Occipital lobe (tissue), 1 donor: ENCODE measurements at regions not wholly inside any gene's neighbourhood (a gene's known extent, or its start where the extent isn't known, plus 50 kb on each side); places are given as distances from the start of the nearest gene placed in this dataset.

Experiments used
- DNase-seq: peaks from one replicate; lab custom pipeline; 2025; lab: John Stamatoyannopoulos, UW

- no peak for DNase-seq
Measured at GRCh38 chr6:90939906-90940305, 353.0 kb upstream of the MAP3K7 start.

- no peak for DNase-seq
Measured at GRCh38 chr6:90938122-90938521, 351.2 kb upstream of the MAP3K7 start.

GRCh38 chr6:90936286-90936685 lies 349.4 kb upstream of the MAP3K7 start:
- DNase-seq: no peak

- no peak for DNase-seq
Measured at GRCh38 chr6:90934966-90935365, 348.1 kb upstream of the MAP3K7 start.

GRCh38 chr6:90934081-90934480 lies 347.2 kb upstream of the MAP3K7 start:
- no peak for DNase-seq

GRCh38 chr6:90932351-90932750 lies 345.5 kb upstream of the MAP3K7 start:
- DNase-seq: no peak

GRCh38 chr6:90928051-90928450 lies 341.2 kb upstream of the MAP3K7 start:
- no peak for DNase-seq

GRCh38 chr6:90925726-90926125 lies 338.9 kb upstream of the MAP3K7 start:
- no peak for DNase-seq

- DNase-seq: no peak
Measured at GRCh38 chr6:90922325-90922724, 335.5 kb upstream of the MAP3K7 start.

GRCh38 chr6:90918361-90918760 lies 331.5 kb upstream of the MAP3K7 start:
- DNase-seq: no peak

GRCh38 chr6:90917376-90917775 lies 330.5 kb upstream of the MAP3K7 start:
- DNase-seq: no peak

- no peak for DNase-seq
Measured at GRCh38 chr6:90916968-90917367, 330.1 kb upstream of the MAP3K7 start.

GRCh38 chr6:90915224-90915915 lies 328.5 kb upstream of the MAP3K7 start:
- no peak for DNase-seq

- no peak for DNase-seq
Measured at GRCh38 chr6:90914312-90914711, 327.4 kb upstream of the MAP3K7 start.

- no peak for DNase-seq
Measured at GRCh38 chr6:90913266-90913960, 326.5 kb upstream of the MAP3K7 start.

- no peak for DNase-seq
Measured at GRCh38 chr6:90911642-90912041, 324.8 kb upstream of the MAP3K7 start.

- DNase-seq: no peak
Measured at GRCh38 chr6:90910893-90911292, 324.0 kb upstream of the MAP3K7 start.

GRCh38 chr6:90907931-90908655 lies 321.2 kb upstream of the MAP3K7 start:
- no peak for DNase-seq

GRCh38 chr6:90905351-90905750 lies 318.5 kb upstream of the MAP3K7 start:
- no peak for DNase-seq

- no peak for DNase-seq
Measured at GRCh38 chr6:90900034-90900433, 313.2 kb upstream of the MAP3K7 start.

- no peak for DNase-seq
Measured at GRCh38 chr6:90898763-90899162, 311.9 kb upstream of the MAP3K7 start.

- no peak for DNase-seq
Measured at GRCh38 chr6:90896075-90896547, 309.2 kb upstream of the MAP3K7 start.
